Natural killer cell treated with Interleukin-12 subunit alpha and Interleukin-12 subunit beta and Interleukin-15 and Interleukin-18, amount 100 ng/mL, for 72 hours (primary cell): ENCODE measurements at regions not wholly inside any gene's neighbourhood (a gene's known extent, or its start where the extent isn't known, plus 50 kb on each side); places are given as distances from the start of the nearest gene placed in this dataset.
"Not testable (repeated sequence)": the region's sequence is repeated elsewhere in the genome, so short reads cannot be mapped to it uniquely, and the experiment has no call there.

Experiments used
- ATAC-seq, 2 donors: fragments of 150-1000 bp; cut with Tn5 transposase in 1 of 2; sonication (Bioruptor Pico), chemical (Tn5 transposase) in 1 of 2; 2 replicates each; pipeline ENCODE4 v1.10.0; 2021
- DNase-seq: peaks from one replicate; pipeline ENCODE4 v3.0.0; 2022; ENCODE audit warnings: low spot score
- H3K27ac Mint-ChIP-seq, 2 donors: 1 replicate in 1 of 2; 2 replicates in 1 of 2; pipeline ENCODE4 v1.8.0; 2022; ENCODE audit warnings: mixed read lengths in 2 of 2, mild to moderate bottlenecking in 1 of 2, moderate library complexity in 1 of 2
- H3K27me3 Mint-ChIP-seq, 2 donors: 1 replicate in 1 of 2; 2 replicates in 1 of 2; pipeline ENCODE4 v1.8.0; 2022; ENCODE audit warnings: mixed read lengths in 2 of 2
- H3K36me3 Mint-ChIP-seq: one replicate; pipeline ENCODE4 v1.8.0; 2022; ENCODE audit warnings: mixed read lengths
- H3K4me1 Mint-ChIP-seq, 2 donors: 1 replicate in 1 of 2; 2 replicates in 1 of 2; pipeline ENCODE4 v1.8.0; 2022; ENCODE audit warnings: low read depth in 2 of 2, mixed read lengths in 2 of 2, mild to moderate bottlenecking in 1 of 2
- H3K4me3 Mint-ChIP-seq: one replicate; pipeline ENCODE4 v1.8.0; 2022; ENCODE audit warnings: mixed read lengths
- H3K9me3 Mint-ChIP-seq: 2 replicates; pipeline ENCODE4 v1.8.0; 2022; ENCODE audit warnings: mixed read lengths

DNA sequence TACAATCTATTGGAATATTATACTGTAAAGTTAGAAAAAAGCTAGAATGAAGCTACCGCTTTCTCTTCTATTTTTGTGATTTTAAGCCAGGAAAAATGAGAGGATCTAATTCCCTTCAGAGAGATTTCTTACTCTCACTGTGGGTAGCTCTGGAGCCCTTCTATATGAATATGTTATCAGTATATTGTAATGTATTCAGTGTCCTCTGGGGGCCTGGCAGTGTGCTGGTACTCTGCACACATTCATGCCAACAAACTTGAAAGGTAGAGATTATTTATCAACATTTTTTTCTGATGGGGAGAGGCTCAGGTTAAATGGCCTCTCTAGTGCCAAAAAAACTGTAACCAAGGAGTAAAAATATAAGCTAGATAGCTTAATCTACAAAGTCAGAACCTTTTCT lies 292.8 kb downstream of the TTC6 start:
- Mint-ChIP-seq H3K4me1 (no peaks in the 10 kb centered on the region), H3K4me3 (no peak overlapping the region), H3K27ac (no peak overlapping the region), H3K9me3 (no peaks in the 10 kb centered on the region), H3K36me3 (no peaks in the 10 kb centered on the region), H3K27me3 (peaks cover 12 to 24% of the 10 kb centered on the region in 2 donors)
- DNase-seq (no peak), ATAC-seq (no peak)

DNA sequence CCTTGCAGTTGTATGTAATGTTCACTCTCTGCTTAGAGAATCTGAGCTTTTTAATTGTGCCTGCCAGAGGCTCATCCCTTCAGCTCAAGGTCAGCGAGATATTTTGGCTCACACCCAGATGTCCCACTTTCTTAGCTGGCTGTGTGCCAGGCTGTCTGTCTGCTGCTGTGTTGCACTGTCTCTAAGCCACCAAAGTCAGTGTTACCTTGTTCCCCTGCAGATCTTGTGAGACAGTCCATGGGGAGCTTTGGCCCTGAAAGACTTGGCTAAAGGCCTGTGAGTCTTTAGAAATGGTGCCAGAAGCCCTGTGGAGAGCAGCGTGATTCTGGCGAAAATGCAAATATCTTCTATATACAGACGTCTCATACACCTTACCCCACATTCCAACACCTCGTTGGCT lies 293.7 kb downstream of the TTC6 start:
- Mint-ChIP-seq H3K27ac (no peak overlapping the region), H3K4me3 (no peak overlapping the region), H3K36me3 (no peaks in the 10 kb centered on the region), H3K4me1 (no peaks in the 10 kb centered on the region), H3K9me3 (no peaks in the 10 kb centered on the region), H3K27me3 (peaks cover 12 to 27% of the 10 kb centered on the region in 2 donors)
- ATAC-seq (no peak), DNase-seq (no peak)

DNA sequence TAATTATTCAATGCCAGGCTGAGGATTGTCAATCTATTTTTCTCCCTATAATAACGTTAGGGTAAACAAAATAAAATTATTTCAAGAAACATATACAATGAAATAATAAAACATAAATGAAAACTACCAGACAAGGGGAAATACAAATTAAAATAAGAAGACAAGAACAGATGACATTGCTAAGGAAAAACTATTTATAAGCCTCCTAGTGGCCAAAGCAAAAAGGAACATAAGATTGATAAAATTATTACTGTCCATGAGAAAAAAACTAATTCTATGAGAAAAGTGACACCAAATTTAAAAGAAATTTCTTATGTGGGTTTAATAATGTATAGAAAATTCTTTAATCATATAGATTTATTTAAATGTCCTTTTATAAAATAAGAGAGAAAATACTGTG lies 294.7 kb downstream of the TTC6 start:
- Mint-ChIP-seq H3K4me3 (no peak overlapping the region), H3K27ac (no peak overlapping the region), H3K9me3 (no peaks in the 10 kb centered on the region), H3K4me1 (no peaks in the 10 kb centered on the region), H3K36me3 (no peaks in the 10 kb centered on the region), H3K27me3 (peaks cover 12 to 28% of the 10 kb centered on the region in 2 donors)
- DNase-seq (no peak), ATAC-seq (no peak)

DNA sequence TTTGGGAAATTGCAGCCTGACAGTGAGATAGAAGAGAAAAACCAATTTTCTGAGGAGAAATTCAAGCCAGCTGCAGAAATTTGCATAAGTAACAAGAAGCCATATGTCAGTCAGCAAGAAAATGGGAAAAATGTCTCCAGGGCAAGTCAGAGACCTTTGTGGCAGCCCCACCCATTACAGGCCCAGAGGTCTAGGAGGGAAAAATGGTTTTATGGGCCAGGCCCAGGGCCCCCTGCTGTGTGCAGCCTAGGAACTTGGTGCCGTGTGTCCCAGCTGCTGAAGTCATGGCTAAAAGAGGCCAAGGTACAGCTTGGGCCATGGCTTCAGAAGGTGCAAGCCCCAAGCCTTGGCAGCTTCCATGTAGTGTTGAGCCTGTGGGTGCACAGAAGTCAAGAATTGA lies 296.1 kb downstream of the TTC6 start:
- not testable (repeated sequence) for ATAC-seq, H3K4me3 Mint-ChIP-seq, H3K9me3 Mint-ChIP-seq, H3K36me3 Mint-ChIP-seq, H3K4me1 Mint-ChIP-seq, H3K27ac Mint-ChIP-seq, DNase-seq
- H3K27me3 Mint-ChIP-seq = peaks cover 16 to 38% of the 10 kb centered on the region in 2 donors

DNA sequence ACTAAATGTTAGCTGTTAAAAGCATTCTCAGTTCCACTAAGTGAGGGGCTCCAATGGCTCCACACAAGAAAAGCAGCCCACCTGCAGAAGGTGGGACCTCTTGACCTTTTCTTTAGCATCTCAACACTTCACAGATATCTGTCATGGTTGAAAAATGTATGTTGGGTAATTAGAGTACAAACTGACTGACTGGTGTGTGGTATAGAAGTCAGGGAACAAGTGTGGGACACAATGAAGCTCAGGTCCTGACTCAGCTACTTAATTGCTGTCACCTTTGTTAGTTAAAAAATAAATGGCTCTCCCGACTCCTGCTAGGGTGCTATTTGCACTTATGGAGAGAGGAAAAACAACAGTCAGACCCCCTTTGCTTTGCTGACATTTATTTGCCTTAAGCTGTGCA lies 299.0 kb downstream of the TTC6 start:
- H3K27ac Mint-ChIP-seq = no peak overlapping the region
- no peaks in the 10 kb centered on the region for H3K4me1 Mint-ChIP-seq
- H3K27me3 Mint-ChIP-seq = peaks cover 14 to 33% of the 10 kb centered on the region in 2 donors
- DNase-seq (no peak), ATAC-seq (no peak)
- no peaks in the 10 kb centered on the region for H3K36me3 Mint-ChIP-seq
- H3K4me3 Mint-ChIP-seq = no peak overlapping the region
- no peaks in the 10 kb centered on the region for H3K9me3 Mint-ChIP-seq

DNA sequence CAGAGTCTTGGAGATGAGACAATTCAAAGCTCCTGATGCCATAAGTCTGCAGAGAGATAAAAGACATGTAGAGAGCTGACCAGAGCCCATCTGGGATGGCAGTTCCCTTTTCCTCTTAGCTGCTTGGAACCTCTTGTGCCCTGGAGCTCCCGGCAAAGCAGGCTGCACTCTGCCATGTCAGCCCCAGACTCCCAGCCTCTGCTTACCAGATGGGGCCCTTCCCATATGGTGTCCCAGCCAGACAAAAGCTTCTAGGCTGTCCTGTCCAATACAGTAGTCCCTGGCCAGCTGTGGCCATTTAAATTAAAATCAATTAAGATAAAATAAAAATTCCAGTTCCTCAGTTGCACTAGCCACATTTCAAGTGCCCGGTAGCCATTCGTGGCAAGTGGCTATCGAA lies 303.9 kb downstream of the TTC6 start:
- DNase-seq (no peak), ATAC-seq (no peak)
- Mint-ChIP-seq H3K9me3 (no peaks in the 10 kb centered on the region), H3K27ac (no peak overlapping the region), H3K36me3 (no peaks in the 10 kb centered on the region), H3K27me3 (peaks cover 14 to 41% of the 10 kb centered on the region in 2 donors), H3K4me1 (no peaks in the 10 kb centered on the region), H3K4me3 (no peak overlapping the region)

DNA sequence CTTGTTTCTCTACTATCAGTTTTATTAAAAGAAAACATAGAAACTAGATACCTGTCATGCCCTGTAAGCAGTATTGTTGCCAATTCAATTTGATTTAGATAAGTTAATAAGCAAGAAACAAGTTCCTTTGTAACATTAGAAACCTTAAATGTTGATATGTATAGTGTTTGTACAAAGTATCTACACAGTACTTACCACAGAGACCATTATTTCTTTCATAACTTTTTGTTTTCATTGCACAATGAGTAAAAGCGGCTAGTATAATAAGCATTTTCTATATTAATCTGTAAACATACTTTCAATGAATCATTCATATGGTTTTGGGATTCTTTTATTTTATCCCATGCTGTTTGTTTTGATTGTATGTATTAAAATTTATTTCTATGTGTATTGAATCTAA lies 305.1 kb downstream of the TTC6 start:
- no peak overlapping the region for H3K4me3 Mint-ChIP-seq
- no peaks in the 10 kb centered on the region for H3K9me3 Mint-ChIP-seq
- ATAC-seq (no peak), DNase-seq (no peak)
- peaks cover 11 to 44% of the 10 kb centered on the region in 2 donors for H3K27me3 Mint-ChIP-seq
- no peaks in the 10 kb centered on the region for H3K36me3 Mint-ChIP-seq
- no peak overlapping the region for H3K27ac Mint-ChIP-seq
- H3K4me1 Mint-ChIP-seq = no peaks in the 10 kb centered on the region

DNA sequence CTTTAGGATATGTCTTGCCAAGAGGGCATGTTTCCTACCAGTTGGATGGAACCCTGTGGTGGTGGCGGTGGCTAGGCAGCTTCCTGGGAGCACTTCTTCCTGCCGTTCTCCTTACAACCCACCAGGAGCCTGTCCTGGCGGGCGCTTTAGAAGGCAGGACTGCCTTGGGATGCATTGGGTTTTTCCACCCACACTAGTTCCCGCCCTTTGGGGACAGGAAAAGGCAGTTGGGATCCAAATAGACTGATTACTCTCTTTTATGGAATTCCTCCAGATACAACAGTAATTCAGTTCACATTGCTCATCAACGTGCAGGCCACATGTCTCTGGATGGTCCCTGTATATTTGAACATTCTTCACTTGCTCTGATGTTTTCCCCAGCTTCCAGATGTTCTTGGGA lies 305.7 kb upstream of the SSTR1 start:
- Mint-ChIP-seq H3K9me3 (no peaks in the 10 kb centered on the region), H3K4me1 (no peaks in the 10 kb centered on the region), H3K27me3 (peaks cover 18 to 52% of the 10 kb centered on the region in 2 donors), H3K4me3 (no peak overlapping the region), H3K36me3 (no peaks in the 10 kb centered on the region), H3K27ac (no peak overlapping the region)
- DNase-seq = no peak
- ATAC-seq = no peak

DNA sequence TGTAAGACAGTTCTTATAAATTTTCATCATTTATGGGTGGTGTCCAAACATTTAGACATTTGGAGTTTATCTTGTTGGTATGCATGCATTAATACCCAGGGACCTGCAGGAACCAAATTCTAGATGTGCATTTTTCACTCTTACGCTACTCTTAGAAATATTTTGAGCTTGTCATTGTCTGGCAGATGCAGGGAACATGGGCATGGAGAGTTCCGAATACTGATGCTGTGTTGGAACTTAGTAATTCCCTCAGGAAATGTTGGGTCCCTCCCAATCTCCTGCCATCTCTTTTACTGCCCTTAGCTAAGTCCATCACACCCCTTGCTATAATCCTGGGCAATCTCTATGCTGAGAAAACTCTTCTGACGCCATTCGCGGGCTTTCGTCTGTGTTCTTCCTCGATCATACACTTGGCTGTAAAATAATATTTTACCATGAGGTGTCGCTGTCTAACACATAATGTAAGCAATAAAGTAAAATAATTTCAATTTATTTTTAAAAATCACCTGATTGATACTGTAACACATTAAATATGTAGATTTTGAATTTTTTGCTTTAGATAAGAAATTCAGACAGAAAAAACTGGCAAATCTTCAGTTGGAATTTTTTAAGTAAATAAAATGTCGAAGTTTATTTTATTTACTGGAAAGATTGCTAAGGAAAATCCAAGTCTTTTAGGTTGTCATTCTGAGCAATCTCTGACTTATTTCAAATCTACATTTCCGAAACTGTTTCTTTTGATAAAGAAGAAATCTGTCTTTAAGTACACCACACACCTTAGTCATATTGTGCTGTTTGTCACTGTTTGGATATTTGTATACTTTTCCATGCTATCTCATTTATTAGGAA lies 304.1 kb upstream of the SSTR1 start:
- H3K4me1 Mint-ChIP-seq = no peaks in the 10 kb centered on the region
- no peaks in the 10 kb centered on the region for H3K36me3 Mint-ChIP-seq
- no peak overlapping the region for H3K27ac Mint-ChIP-seq
- peaks cover 20 to 48% of the 10 kb centered on the region in 2 donors for H3K27me3 Mint-ChIP-seq
- no peaks in the 10 kb centered on the region for H3K9me3 Mint-ChIP-seq
- H3K4me3 Mint-ChIP-seq = no peak overlapping the region
- DNase-seq = no peak
- peak in 1 of 2 donors; percentile 50 for ATAC-seq

DNA sequence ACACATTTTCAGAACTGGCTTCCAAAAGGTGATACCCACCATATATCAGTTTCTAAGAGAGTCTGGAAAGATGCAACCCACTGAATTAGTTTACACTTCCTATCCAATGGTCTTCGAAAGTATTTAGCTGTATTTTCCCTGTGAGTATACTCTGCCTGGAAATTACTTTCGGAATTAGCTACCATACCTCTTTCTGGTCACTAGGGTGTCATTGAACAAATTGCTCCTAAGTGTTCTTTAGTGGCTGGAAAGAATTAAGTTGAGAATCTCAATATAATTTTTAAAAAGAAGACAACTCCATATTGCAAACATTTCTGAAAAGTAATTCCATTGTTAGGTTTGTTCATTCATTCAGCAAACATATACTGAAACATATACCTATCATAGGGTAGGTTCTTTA lies 283.1 kb upstream of the SSTR1 start:
- Mint-ChIP-seq H3K36me3 (no peaks in the 10 kb centered on the region), H3K27me3 (peaks cover 11 to 20% of the 10 kb centered on the region in 2 donors), H3K4me3 (no peak overlapping the region), H3K4me1 (no peaks in the 10 kb centered on the region), H3K27ac (no peak overlapping the region), H3K9me3 (no peaks in the 10 kb centered on the region)
- ATAC-seq (no peak), DNase-seq (no peak)

DNA sequence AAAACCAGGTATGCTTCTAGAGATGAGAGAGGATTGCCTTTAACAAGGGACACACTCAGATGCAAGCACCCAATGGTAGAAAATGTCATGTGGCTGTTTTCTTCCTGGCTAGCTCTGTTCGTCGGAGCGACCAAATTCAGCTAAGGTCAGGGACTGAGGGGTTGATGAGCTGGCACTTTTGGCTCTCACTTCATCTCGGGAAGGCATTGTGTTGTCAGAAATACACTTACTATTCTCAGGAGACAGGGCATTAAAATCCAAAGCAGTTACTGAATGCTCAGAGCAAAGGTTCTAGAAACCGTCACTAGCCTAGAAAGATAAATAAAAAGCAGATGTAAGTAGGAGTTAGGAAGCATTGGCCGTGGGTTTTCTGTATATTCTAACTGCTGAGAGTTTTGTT lies 275.7 kb upstream of the SSTR1 start:
- Mint-ChIP-seq H3K36me3 (no peaks in the 10 kb centered on the region), H3K4me1 (no peaks in the 10 kb centered on the region), H3K9me3 (no peaks in the 10 kb centered on the region), H3K27ac (no peak overlapping the region), H3K27me3 (peaks cover 12 to 15% of the 10 kb centered on the region in 2 donors), H3K4me3 (no peak overlapping the region)
- ATAC-seq (no peak), DNase-seq (no peak)

DNA sequence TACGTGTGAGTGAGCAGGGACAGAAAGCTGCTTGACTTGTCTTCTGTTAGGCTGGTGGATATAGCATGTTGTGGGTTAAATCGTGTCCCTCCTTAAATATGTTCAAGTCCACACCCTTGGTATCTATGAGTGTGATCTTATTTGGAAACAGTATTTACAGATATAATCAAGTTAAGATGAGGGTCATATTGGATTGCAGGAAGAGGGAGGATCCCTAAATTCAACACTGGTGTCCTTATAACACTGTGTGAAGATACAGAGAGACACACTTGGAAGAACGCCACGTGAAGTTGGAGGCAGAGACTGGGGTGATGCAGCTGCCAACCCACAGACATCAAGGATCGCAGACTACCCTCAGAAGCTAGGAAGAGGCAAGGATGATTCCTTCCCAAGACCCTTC lies 275.2 kb upstream of the SSTR1 start:
- Mint-ChIP-seq H3K27me3 (peaks cover 12 to 17% of the 10 kb centered on the region in 2 donors), H3K4me1 (no peaks in the 10 kb centered on the region), H3K4me3 (no peak overlapping the region), H3K36me3 (no peaks in the 10 kb centered on the region), H3K9me3 (no peaks in the 10 kb centered on the region), H3K27ac (no peak overlapping the region)
- ATAC-seq = no peak
- DNase-seq = no peak

DNA sequence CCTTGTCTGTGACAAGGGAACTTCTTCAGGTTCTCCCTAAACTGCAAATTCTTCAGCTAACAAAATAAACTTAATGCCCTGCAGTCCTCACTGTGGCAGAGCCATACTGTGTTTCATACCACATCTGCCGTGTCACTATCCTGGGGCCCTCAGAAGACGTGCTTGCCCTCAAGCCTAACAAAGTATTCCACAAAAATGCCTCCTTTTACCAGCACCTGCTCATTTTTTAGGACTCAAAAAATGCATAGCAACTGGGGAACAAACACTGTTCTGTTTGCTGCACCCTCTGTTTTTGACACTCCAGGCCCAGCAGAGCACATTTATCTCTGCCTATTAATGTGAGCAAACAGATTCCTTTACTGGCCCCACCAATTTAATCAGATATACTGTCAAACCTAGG lies 270.7 kb upstream of the SSTR1 start:
- DNase-seq = no peak
- no peaks in the 10 kb centered on the region for H3K36me3 Mint-ChIP-seq
- H3K4me1 Mint-ChIP-seq = no peaks in the 10 kb centered on the region
- H3K27me3 Mint-ChIP-seq = peaks cover 11 to 18% of the 10 kb centered on the region in 2 donors
- no peak for ATAC-seq
- H3K9me3 Mint-ChIP-seq = no peaks in the 10 kb centered on the region
- H3K27ac Mint-ChIP-seq = no peak overlapping the region
- no peak overlapping the region for H3K4me3 Mint-ChIP-seq

DNA sequence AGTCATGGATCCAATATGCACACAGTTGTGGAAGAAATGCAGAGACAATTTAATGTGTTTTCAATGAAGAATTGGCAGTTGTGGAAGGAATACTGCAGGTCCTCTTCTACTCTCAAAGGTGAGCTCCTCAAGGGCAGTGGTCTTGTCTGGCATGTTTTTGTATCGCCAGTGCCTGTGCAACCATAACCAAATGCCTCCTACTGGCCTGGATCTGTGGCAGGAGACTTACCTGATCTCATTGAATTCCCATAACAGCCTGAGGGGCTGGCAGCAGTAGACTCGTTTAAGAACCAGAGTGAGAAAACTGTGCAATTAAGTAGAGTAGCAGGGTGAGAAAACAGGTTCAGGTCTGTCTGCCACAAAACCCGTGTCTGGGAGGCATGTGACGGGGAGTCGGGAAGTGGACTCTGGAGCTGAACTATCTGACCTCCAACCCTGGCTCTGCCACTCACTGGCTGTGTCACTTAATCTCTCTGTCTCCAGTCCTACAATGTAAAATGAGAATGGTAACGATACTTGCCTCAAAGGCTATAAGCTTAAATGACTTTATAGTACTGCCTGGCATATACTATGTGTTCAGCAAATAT lies 268.2 kb upstream of the SSTR1 start:
- ATAC-seq = no peak
- peaks cover under 1% of the 10 kb centered on the region for H3K9me3 Mint-ChIP-seq

More for the DNA sequence above, 268.2 kb upstream of the SSTR1 start:
- DNase-seq = no peak
- no peaks in the 10 kb centered on the region for H3K36me3 Mint-ChIP-seq
- peaks cover 5 to 18% of the 10 kb centered on the region in 2 donors for H3K27me3 Mint-ChIP-seq
- H3K27ac Mint-ChIP-seq = no peak overlapping the region
- H3K4me1 Mint-ChIP-seq = no peaks in the 10 kb centered on the region
- H3K4me3 Mint-ChIP-seq = no peak overlapping the region
